ENCODE measurements at regions not wholly inside any gene's neighbourhood (a gene's known extent, or its start where the extent isn't known, plus 50 kb on each side); places are given as distances from the start of the nearest gene placed in this dataset.

GRCh38 chr16:59058250-59058649, 324.1 kb upstream of the GOT2 start:
- DNase-seq (ENCODE audit: low spot score) = no peak
- H3K27me3 Mint-ChIP-seq (ENCODE audit: low read depth) = no peaks in the 10 kb centered on the region
- H3K4me1 Mint-ChIP-seq (ENCODE audit: low read depth) = no peaks in the 10 kb centered on the region
- no peaks in the 10 kb centered on the region for H3K36me3 Mint-ChIP-seq (ENCODE audit: low read depth)
- H3K4me3 Mint-ChIP-seq (ENCODE audit: low read depth) = no peak overlapping the region
- no peak overlapping the region for H3K27ac Mint-ChIP-seq
- H3K9me3 Mint-ChIP-seq = peaks cover 5% of the 10 kb centered on the region
- intact Hi-C loops (cut with micrococcal nuclease) = no loop called here

- Mint-ChIP-seq H3K9me3 (peaks cover 5% of the 10 kb centered on the region), H3K4me1 (ENCODE audit: low read depth) (no peaks in the 10 kb centered on the region), H3K27me3 (ENCODE audit: low read depth) (no peaks in the 10 kb centered on the region), H3K4me3 (ENCODE audit: low read depth) (no peak overlapping the region), H3K36me3 (ENCODE audit: low read depth) (no peaks in the 10 kb centered on the region), H3K27ac (no peak overlapping the region)
- no peak for DNase-seq (ENCODE audit: low spot score)
- intact Hi-C loops (cut with micrococcal nuclease) = no loop called here
Measured at GRCh38 chr16:59053911-59054310, 319.8 kb upstream of the GOT2 start.

GRCh38 chr16:59052231-59052630, 318.1 kb upstream of the GOT2 start:
- H3K27me3 Mint-ChIP-seq (ENCODE audit: low read depth) = no peaks in the 10 kb centered on the region
- intact Hi-C loops (cut with micrococcal nuclease) = no loop called here
- H3K36me3 Mint-ChIP-seq (ENCODE audit: low read depth) = no peaks in the 10 kb centered on the region
- DNase-seq (ENCODE audit: low spot score) = no peak
- no peaks in the 10 kb centered on the region for H3K9me3 Mint-ChIP-seq
- no peak overlapping the region for H3K4me3 Mint-ChIP-seq (ENCODE audit: low read depth)
- no peak overlapping the region for H3K27ac Mint-ChIP-seq
- H3K4me1 Mint-ChIP-seq (ENCODE audit: low read depth) = no peaks in the 10 kb centered on the region

- Mint-ChIP-seq H3K27me3 (ENCODE audit: low read depth) (no peaks in the 10 kb centered on the region), H3K36me3 (ENCODE audit: low read depth) (no peaks in the 10 kb centered on the region), H3K9me3 (no peaks in the 10 kb centered on the region), H3K27ac (no peak overlapping the region), H3K4me1 (ENCODE audit: low read depth) (no peaks in the 10 kb centered on the region), H3K4me3 (ENCODE audit: low read depth) (no peak overlapping the region)
- intact Hi-C loops (cut with micrococcal nuclease) = loop anchor here (5.0 kb wide), 1 partner anchor 237 kb away; no protein-coding TSS in a partner anchor
- DNase-seq (ENCODE audit: low spot score) = no peak
Measured at GRCh38 chr16:59048876-59049275, 314.8 kb upstream of the GOT2 start.

GRCh38 chr16:59047114-59047513, 313.0 kb upstream of the GOT2 start:
- H3K36me3 Mint-ChIP-seq (ENCODE audit: low read depth) = no peaks in the 10 kb centered on the region
- intact Hi-C loops (cut with micrococcal nuclease) = loop anchor here (5.0 kb wide), 1 partner anchor 235 kb away; no protein-coding TSS in a partner anchor
- no peaks in the 10 kb centered on the region for H3K4me1 Mint-ChIP-seq (ENCODE audit: low read depth)
- no peak overlapping the region for H3K4me3 Mint-ChIP-seq (ENCODE audit: low read depth)
- no peaks in the 10 kb centered on the region for H3K27me3 Mint-ChIP-seq (ENCODE audit: low read depth)
- no peaks in the 10 kb centered on the region for H3K9me3 Mint-ChIP-seq
- H3K27ac Mint-ChIP-seq = no peak overlapping the region
- no peak for DNase-seq (ENCODE audit: low spot score)

- no peaks in the 10 kb centered on the region for H3K36me3 Mint-ChIP-seq (ENCODE audit: low read depth)
- intact Hi-C loops (cut with micrococcal nuclease) = loop anchor here (5.0 kb wide), 1 partner anchor 234 kb away; no protein-coding TSS in a partner anchor
- H3K4me3 Mint-ChIP-seq (ENCODE audit: low read depth) = no peak overlapping the region
- no peaks in the 10 kb centered on the region for H3K27me3 Mint-ChIP-seq (ENCODE audit: low read depth)
- DNase-seq (ENCODE audit: low spot score) = no peak
- H3K27ac Mint-ChIP-seq = no peak overlapping the region
- no peaks in the 10 kb centered on the region for H3K9me3 Mint-ChIP-seq
- no peaks in the 10 kb centered on the region for H3K4me1 Mint-ChIP-seq (ENCODE audit: low read depth)
Measured at GRCh38 chr16:59046335-59046734, 312.2 kb upstream of the GOT2 start.

GRCh38 chr16:59045501-59045900, 311.4 kb upstream of the GOT2 start:
- no peaks in the 10 kb centered on the region for H3K36me3 Mint-ChIP-seq (ENCODE audit: low read depth)
- intact Hi-C loops (cut with micrococcal nuclease) = loop anchor here (5.0 kb wide), 1 partner anchor 233 kb away; no protein-coding TSS in a partner anchor
- no peak overlapping the region for H3K4me3 Mint-ChIP-seq (ENCODE audit: low read depth)
- no peaks in the 10 kb centered on the region for H3K4me1 Mint-ChIP-seq (ENCODE audit: low read depth)
- no peak for DNase-seq (ENCODE audit: low spot score)
- no peak overlapping the region for H3K27ac Mint-ChIP-seq
- no peaks in the 10 kb centered on the region for H3K27me3 Mint-ChIP-seq (ENCODE audit: low read depth)
- H3K9me3 Mint-ChIP-seq = no peaks in the 10 kb centered on the region

GRCh38 chr16:59044616-59045015, 310.5 kb upstream of the GOT2 start:
- H3K9me3 Mint-ChIP-seq = no peaks in the 10 kb centered on the region
- H3K4me3 Mint-ChIP-seq (ENCODE audit: low read depth) = no peak overlapping the region
- H3K27me3 Mint-ChIP-seq (ENCODE audit: low read depth) = no peaks in the 10 kb centered on the region
- no peak for DNase-seq (ENCODE audit: low spot score)
- H3K4me1 Mint-ChIP-seq (ENCODE audit: low read depth) = no peaks in the 10 kb centered on the region
- intact Hi-C loops (cut with micrococcal nuclease) = loop anchor here (5.0 kb wide), 1 partner anchor 232 kb away; no protein-coding TSS in a partner anchor
- H3K27ac Mint-ChIP-seq = no peak overlapping the region
- no peaks in the 10 kb centered on the region for H3K36me3 Mint-ChIP-seq (ENCODE audit: low read depth)

- Mint-ChIP-seq H3K4me1 (ENCODE audit: low read depth) (no peaks in the 10 kb centered on the region), H3K36me3 (ENCODE audit: low read depth) (no peaks in the 10 kb centered on the region), H3K4me3 (ENCODE audit: low read depth) (no peak overlapping the region), H3K27me3 (ENCODE audit: low read depth) (no peaks in the 10 kb centered on the region), H3K27ac (no peak overlapping the region), H3K9me3 (no peaks in the 10 kb centered on the region)
- no peak for DNase-seq (ENCODE audit: low spot score)
- intact Hi-C loops (cut with micrococcal nuclease) = no loop called here
Measured at GRCh38 chr16:59042301-59042700, 308.2 kb upstream of the GOT2 start.

- H3K4me3 Mint-ChIP-seq (ENCODE audit: low read depth) = no peak overlapping the region
- no peaks in the 10 kb centered on the region for H3K9me3 Mint-ChIP-seq
- H3K27me3 Mint-ChIP-seq (ENCODE audit: low read depth) = no peaks in the 10 kb centered on the region
- H3K27ac Mint-ChIP-seq = no peak overlapping the region
- intact Hi-C loops (cut with micrococcal nuclease) = no loop called here
- no peaks in the 10 kb centered on the region for H3K36me3 Mint-ChIP-seq (ENCODE audit: low read depth)
- no peaks in the 10 kb centered on the region for H3K4me1 Mint-ChIP-seq (ENCODE audit: low read depth)
- DNase-seq (ENCODE audit: low spot score) = no peak
Measured at GRCh38 chr16:59039066-59039720, 305.1 kb upstream of the GOT2 start.

GRCh38 chr16:59030923-59031485, 296.9 kb upstream of the GOT2 start:
- H3K36me3 Mint-ChIP-seq (ENCODE audit: low read depth) = no peaks in the 10 kb centered on the region
- H3K27me3 Mint-ChIP-seq (ENCODE audit: low read depth) = no peaks in the 10 kb centered on the region
- intact Hi-C loops (cut with micrococcal nuclease) = no loop called here
- DNase-seq (ENCODE audit: low spot score) = no peak
- peaks cover 3% of the 10 kb centered on the region for H3K9me3 Mint-ChIP-seq
- no peak overlapping the region for H3K27ac Mint-ChIP-seq
- H3K4me3 Mint-ChIP-seq (ENCODE audit: low read depth) = no peak overlapping the region
- no peaks in the 10 kb centered on the region for H3K4me1 Mint-ChIP-seq (ENCODE audit: low read depth)

- Mint-ChIP-seq H3K36me3 (ENCODE audit: low read depth) (no peaks in the 10 kb centered on the region), H3K4me3 (ENCODE audit: low read depth) (no peak overlapping the region), H3K27me3 (ENCODE audit: low read depth) (no peaks in the 10 kb centered on the region), H3K9me3 (peaks cover 11% of the 10 kb centered on the region), H3K27ac (no peak overlapping the region), H3K4me1 (ENCODE audit: low read depth) (no peaks in the 10 kb centered on the region)
- no peak for DNase-seq (ENCODE audit: low spot score)
- intact Hi-C loops (cut with micrococcal nuclease) = no loop called here
Measured at GRCh38 chr16:59021751-59022150, 287.6 kb upstream of the GOT2 start.

- H3K27me3 Mint-ChIP-seq (ENCODE audit: low read depth) = no peaks in the 10 kb centered on the region
- DNase-seq (ENCODE audit: low spot score) = no peak
- no peak overlapping the region for H3K4me3 Mint-ChIP-seq (ENCODE audit: low read depth)
- H3K4me1 Mint-ChIP-seq (ENCODE audit: low read depth) = no peaks in the 10 kb centered on the region
- no peak overlapping the region for H3K27ac Mint-ChIP-seq
- intact Hi-C loops (cut with micrococcal nuclease) = no loop called here
- no peaks in the 10 kb centered on the region for H3K36me3 Mint-ChIP-seq (ENCODE audit: low read depth)
- peaks cover 7% of the 10 kb centered on the region for H3K9me3 Mint-ChIP-seq
Measured at GRCh38 chr16:59013930-59014329, 279.8 kb upstream of the GOT2 start.
